ENCODE measurements at regions not wholly inside any gene's neighbourhood (a gene's known extent, or its start where the extent isn't known, plus 50 kb on each side); places are given as distances from the start of the nearest gene placed in this dataset.
A peak's percentile ranks its signal among the peaks of the same experiment; 100 is the strongest.
"Not testable (repeated sequence)": the region's sequence is repeated elsewhere in the genome, so short reads cannot be mapped to it uniquely, and the experiment has no call there.

GRCh38 chr9:40592406-40592805 lies 536.1 kb downstream of the FOXD4L6 start:
- H3K27ac Mint-ChIP-seq; H3K4me1 Mint-ChIP-seq; CTCF ChIA-PET; ATAC-seq (ENCODE audit: low read depth); intact Hi-C loops (cut with micrococcal nuclease); H3K4me3 Mint-ChIP-seq; POLR2A ChIA-PET; H3K27me3 Mint-ChIP-seq; H3K9me3 Mint-ChIP-seq; H3K36me3 Mint-ChIP-seq (ENCODE audit: low read depth); DNase-seq: not testable (repeated sequence)

GRCh38 chr9:40591915-40592314 lies 536.6 kb downstream of the FOXD4L6 start:
- CTCF ChIA-PET; H3K36me3 Mint-ChIP-seq (ENCODE audit: low read depth); H3K4me3 Mint-ChIP-seq; intact Hi-C loops (cut with micrococcal nuclease); H3K4me1 Mint-ChIP-seq; H3K9me3 Mint-ChIP-seq; POLR2A ChIA-PET; H3K27me3 Mint-ChIP-seq; H3K27ac Mint-ChIP-seq; ATAC-seq (ENCODE audit: low read depth); DNase-seq: not testable (repeated sequence)

- POLR2A ChIA-PET; H3K36me3 Mint-ChIP-seq (ENCODE audit: low read depth); H3K27me3 Mint-ChIP-seq; H3K4me1 Mint-ChIP-seq; H3K9me3 Mint-ChIP-seq; intact Hi-C loops (cut with micrococcal nuclease); H3K27ac Mint-ChIP-seq; H3K4me3 Mint-ChIP-seq; ATAC-seq (ENCODE audit: low read depth); DNase-seq; CTCF ChIA-PET: not testable (repeated sequence)
Measured at GRCh38 chr9:40587475-40588195, 540.8 kb downstream of the FOXD4L6 start.

- H3K27ac Mint-ChIP-seq; H3K27me3 Mint-ChIP-seq; H3K36me3 Mint-ChIP-seq (ENCODE audit: low read depth); intact Hi-C loops (cut with micrococcal nuclease); DNase-seq; H3K4me1 Mint-ChIP-seq; CTCF ChIA-PET; H3K4me3 Mint-ChIP-seq; H3K9me3 Mint-ChIP-seq; POLR2A ChIA-PET; ATAC-seq (ENCODE audit: low read depth): not testable (repeated sequence)
Measured at GRCh38 chr9:40584039-40584438, 544.4 kb downstream of the FOXD4L6 start.

GRCh38 chr9:40583230-40583629 lies 545.3 kb downstream of the FOXD4L6 start:
- H3K4me3 Mint-ChIP-seq = peak overlapping the region; percentile 41
- H3K4me1 Mint-ChIP-seq; CTCF ChIA-PET; H3K36me3 Mint-ChIP-seq (ENCODE audit: low read depth); intact Hi-C loops (cut with micrococcal nuclease); H3K27ac Mint-ChIP-seq; POLR2A ChIA-PET; H3K27me3 Mint-ChIP-seq; DNase-seq; ATAC-seq (ENCODE audit: low read depth); H3K9me3 Mint-ChIP-seq: not testable (repeated sequence)

- H3K27ac Mint-ChIP-seq; H3K27me3 Mint-ChIP-seq; H3K4me1 Mint-ChIP-seq; ATAC-seq (ENCODE audit: low read depth); H3K4me3 Mint-ChIP-seq; DNase-seq; H3K9me3 Mint-ChIP-seq; intact Hi-C loops (cut with micrococcal nuclease); H3K36me3 Mint-ChIP-seq (ENCODE audit: low read depth); CTCF ChIA-PET; POLR2A ChIA-PET: not testable (repeated sequence)
Measured at GRCh38 chr9:40578908-40579307, 549.6 kb downstream of the FOXD4L6 start.

All from activated B cell treated with CpG ODN at 0.5 μM for 24 hours (primary cell).